Adrenal gland (tissue), 5 donors: ENCODE measurements at regions not wholly inside any gene's neighbourhood (a gene's known extent, or its start where the extent isn't known, plus 50 kb on each side); places are given as distances from the start of the nearest gene placed in this dataset.

Source experiments
- CTCF ChIP-seq, 6 experiments: fragments of 450-650 bp in 4 of 6; fragments of 200-600 bp in 2 of 6; sonication (generic) in 1 of 6; IDR thresholded peaks; 1 replicate in 5 of 6; 2 replicates in 1 of 6; pipeline versions ENCODE4 v1.5.1 to v1.8.0; 2016 to 2021; ENCODE audit warnings: antibody characterized with exemption in 6 of 6, mild to moderate bottlenecking in 2 of 6, moderate library complexity in 1 of 6
- POLR2A ChIP-seq, 2 donors: fragments of 450-650 bp; IDR thresholded peaks; one replicate each; pipeline ENCODE4 v1.6.1; 2017; ENCODE audit warnings: antibody characterized with exemption in 2 of 2, mild to moderate bottlenecking in 2 of 2, moderate library complexity in 1 of 2
- donor health status: DM: no; HTN: no; CAD: no.

GRCh38 chr14:56956182-56956581 is 145.9 kb upstream of the OTX2 start:
- TF ChIP-seq POLR2A (IDR thresholded peaks at IDR 0.05), result no peak
- TF ChIP-seq CTCF (IDR thresholded peaks at IDR 0.05), result no peak
